ENCODE measurements at regions not wholly inside any gene's neighbourhood (a gene's known extent, or its start where the extent isn't known, plus 50 kb on each side); places are given as distances from the start of the nearest gene placed in this dataset.
A peak's percentile ranks its signal among the peaks of the same experiment; 100 is the strongest.

DNA sequence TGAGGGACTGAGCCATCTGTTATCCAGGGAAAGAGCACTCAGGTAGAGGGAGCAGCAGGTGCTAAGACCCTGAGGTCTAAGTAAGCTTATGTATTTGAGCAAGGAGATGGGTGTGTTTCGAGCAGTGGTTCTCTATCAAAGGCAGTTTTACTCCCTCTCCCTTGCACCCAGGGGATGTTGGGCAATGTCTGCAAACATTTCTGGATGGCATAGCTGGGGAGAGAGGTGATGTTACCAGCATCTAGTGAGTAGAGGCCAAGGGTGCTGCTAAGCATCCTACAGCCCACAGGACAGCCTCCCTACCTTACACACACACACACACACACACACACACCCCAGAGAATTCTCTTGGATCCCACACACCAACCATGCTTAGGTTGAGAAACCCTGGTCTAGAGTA lies 221.0 kb upstream of the PWP1 start:
- no peak for FAIRE-seq
- DNase-seq (ENCODE audit: low spot score), result no peak

DNA sequence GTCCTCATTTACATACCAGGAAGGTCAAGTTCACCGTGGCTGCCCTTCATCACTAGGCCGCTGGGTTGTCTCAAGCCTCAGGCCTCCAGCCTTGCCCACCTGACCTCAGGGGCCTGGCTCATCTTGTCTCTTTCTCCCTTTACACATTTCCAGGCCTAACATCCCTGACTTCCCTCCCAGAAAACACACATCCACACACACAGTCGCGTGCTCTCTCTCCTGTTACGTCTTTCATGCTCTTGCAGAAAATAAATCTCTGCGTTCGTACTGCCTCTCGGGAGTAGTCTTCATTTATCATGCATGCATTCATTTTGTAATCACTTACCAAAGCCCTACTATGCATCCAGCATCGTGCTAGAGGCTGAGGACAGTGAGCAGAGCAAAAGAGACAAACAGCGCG lies 220.0 kb upstream of the PWP1 start:
- no peak for FAIRE-seq
- DNase-seq (ENCODE audit: low spot score), result no peak

DNA sequence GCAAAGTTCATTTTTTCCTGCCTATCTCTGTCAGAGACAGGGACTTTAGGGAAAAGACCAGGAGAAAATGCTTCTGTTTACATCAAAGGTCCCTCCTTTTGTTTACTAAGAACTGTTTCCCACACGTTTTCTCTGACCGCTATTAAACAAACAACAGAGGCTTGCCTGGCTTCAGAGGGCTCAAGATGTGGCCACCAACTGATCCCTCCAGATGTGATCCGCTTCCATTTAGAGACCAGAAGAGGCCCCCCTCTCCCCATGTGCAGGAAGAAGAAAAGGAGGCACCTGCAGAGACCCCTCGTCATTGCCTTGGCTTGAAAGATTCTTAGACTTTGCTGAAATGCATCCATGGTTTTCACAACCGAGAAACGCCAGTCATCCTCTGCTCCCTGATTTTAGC lies 217.9 kb upstream of the PWP1 start:
- FAIRE-seq (no peak), DNase-seq (ENCODE audit: low spot score) (no peak)

DNA sequence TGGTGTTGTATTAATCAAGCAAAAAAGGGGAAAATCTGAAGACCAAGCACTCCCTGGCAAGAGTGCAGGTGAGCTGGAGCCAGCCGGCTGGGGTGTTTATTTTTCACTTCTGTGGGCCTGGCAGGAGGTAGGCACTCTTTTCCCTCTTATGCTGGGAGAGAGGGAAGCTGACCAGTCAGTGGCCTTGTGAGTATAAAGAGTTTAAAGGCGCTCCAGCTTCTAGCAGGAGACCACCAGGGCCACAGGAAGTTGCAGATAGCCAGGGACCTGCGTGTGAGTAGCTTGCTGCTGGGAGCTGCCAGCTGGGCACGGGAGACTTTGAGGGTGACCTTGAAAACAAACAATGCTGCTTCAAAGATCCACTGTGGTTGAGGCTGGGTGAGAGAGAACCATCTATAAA lies 217.4 kb upstream of the PWP1 start:
- FAIRE-seq, result no peak
- no peak for DNase-seq (ENCODE audit: low spot score)

DNA sequence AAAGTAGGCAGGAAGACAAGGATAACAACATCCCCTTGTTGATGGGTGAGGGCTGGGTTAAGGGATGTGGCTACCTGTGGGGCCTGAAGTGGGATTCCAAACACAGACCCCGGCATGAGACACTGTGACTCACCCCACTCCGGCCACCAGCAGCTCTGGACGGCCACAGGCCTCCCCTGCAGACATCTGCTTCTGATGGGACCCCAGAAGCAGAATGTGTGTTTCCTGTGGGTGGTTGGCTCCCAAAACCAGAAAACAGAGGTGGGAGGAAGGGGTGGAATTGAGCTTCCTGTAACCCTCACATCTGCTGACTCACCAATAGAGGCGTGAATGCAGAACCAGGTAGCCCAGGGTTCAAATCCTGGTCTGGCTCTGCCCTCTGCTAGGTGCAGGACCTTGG lies 216.6 kb upstream of the PWP1 start:
- DNase-seq (ENCODE audit: low spot score) (no peak), FAIRE-seq (no peak)

DNA sequence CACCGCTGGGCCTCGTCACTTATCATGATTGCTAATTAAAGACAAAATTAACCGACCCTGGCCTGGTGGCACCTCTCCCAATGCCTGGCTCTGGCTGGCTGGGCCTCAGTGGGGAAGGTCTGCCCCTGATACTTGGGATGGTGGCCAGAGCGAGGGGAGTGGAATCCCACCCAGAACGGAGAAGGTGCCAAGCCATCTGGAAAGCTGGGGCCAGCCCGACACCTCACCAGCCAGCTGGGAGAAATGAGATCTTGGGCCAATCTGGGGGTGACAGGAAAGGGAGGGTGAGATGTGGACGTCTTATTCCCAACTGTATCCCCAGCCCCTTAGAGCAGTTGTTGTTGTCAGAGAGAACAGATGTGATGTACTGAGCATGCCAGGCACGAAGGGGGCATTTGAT lies 215.0 kb upstream of the PWP1 start:
- DNase-seq (ENCODE audit: low spot score) (no peak), FAIRE-seq (no peak)

DNA sequence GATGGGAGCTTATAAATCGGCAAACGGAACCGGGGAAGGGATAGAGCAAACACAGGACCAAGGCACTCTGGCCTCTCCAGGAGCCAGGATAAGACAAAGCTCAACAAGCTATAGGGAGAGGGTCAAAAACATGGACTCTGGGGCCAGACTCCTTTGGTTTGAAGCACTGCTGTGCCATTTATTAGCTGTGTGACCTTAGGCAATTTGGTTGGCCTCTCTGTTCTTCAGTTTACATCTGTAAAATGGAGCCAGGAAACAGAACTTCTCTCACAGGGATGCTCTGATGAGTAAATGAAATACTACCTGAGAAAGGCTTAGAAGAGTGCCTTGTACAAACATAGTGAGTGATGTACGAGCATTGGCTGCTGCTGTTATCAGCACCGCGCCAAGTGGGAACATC lies 213.3 kb upstream of the PWP1 start:
- DNase-seq (ENCODE audit: low spot score) (no peak), FAIRE-seq (no peak)

DNA sequence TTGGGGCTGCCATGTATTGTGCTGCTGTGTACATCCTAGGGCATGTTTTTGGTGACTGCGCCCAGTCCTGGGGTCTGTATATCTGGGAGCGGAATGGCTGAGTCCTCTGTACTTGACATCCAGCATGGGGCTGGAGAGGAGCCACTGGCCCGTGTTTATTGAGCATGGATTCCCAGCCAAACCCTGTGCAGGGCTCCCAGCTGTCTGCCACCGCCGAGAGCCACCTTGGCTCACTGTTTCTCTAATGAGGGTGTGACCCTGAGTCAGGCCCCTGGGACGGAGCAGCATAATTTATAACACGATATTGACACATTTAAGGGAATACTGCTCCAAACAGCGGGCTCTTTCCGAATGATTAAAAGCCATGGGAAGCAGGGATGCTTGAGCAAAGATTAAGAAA lies 211.5 kb upstream of the PWP1 start:
- DNase-seq (ENCODE audit: low spot score) (no peak), FAIRE-seq (no peak)

DNA sequence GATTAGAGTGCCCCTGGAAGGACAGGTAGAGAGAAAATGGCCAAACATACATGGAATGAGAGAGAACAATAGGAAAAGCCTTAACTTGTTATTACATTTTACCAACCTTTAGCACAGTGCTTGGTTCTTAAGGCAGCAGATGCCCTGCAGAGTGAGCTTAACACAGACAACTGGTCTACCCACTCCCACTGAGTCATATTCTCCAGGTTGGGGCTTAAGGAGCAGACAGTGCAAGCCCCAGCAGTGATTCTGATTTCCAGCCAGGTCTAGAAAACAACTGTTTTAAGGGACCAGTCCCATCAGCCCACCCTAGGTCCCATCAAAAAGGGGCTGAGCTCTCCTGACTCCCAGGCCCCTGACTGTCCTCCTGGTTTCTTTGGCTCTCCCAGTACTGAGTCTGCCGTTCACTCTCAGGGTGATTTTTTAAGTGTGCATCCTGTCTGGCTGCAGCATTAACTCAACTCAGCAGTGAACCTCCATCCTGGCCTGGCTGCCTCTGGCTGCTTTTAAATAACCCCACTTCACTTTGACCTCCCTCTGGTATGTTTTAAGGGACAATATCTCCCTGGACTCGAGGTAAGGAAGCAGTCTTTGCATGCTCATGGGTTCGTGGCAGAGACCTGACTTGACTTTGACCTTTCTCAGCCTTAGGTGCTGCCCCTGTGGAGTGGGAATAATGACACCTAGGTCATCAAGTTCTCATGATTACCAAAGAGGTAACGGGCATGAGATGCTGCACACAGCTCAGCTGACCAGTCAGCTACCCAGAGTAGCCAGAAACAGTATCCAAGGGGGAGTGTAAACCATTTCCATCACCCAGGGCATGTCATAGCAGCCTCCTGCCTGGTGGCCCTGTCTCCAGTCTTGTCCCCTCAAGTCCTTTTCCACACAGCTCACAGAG lies 210.7 kb upstream of the PWP1 start:
- FAIRE-seq (no peak), DNase-seq (ENCODE audit: low spot score) (no peak)

DNA sequence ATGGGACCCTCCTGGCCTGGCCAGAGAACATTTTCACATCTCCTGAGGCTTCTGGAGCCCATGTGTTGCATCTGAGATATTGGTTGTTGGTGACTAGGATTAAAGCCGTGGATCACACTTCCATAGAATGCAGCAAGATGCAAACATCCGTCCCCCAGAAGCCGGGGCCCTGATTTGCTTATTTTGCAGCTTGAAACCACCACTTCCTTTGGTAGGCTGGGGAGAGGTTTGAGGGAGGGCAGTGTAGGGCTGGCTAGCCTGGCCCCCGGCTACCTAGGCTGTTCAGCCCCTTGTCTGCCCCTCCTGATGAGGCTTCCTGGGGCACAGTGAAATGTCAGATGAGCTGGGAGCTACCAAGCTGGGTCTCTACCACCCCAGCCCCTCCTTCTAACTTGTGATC lies 209.7 kb upstream of the PWP1 start:
- no peak for DNase-seq (ENCODE audit: low spot score)
- FAIRE-seq, result no peak

DNA sequence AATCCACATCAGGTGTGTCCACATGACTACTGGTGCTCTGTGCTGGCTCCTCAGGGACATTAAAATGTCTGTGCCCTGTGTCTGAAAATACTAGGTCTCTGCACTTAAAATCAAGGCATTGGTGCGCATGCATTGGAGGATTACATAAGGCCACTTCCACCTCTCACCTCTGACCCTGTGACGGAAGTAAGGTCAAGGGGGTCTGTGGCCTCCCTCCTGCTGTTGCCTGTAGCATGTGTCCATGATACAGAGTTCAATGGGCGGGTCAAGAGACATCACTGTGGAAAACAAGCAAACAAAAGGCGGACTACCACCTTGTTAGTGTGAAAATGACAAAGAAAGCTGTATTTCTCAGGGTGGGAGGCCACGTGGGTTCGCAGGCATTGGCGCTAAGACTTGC lies 208.6 kb upstream of the PWP1 start:
- FAIRE-seq (no peak), DNase-seq (ENCODE audit: low spot score) (no peak)

DNA sequence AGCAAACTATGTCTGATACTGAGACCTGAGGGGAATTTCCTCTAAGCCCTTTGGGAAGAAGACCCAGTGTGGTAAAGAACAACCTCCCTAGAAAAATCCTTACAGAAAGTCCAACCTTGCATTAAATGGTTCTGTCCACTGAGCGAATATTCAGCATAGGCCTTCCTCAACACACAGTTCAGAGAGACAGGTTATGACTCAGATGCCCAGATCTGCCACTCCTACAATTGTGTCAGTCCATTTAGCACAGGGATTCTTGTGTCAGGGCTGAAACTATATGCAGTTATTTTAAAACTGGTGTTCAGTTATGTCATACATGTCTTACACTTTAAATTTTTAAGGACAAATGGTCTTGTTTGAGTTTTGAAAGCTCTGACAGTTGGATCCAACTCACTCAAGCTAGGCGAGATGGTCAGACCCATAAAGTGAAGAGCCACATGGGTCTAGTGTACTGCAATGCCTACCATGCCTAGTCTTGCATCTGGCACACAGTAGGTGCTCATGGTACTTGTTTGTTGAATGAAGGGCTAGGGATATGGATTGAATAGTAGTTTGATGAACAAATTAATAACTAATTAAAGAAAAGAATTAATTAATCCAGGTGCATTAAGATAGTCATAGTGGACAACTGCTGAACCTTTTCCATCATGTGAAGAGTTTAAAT lies 207.5 kb upstream of the PWP1 start:
- FAIRE-seq (no peak), DNase-seq (ENCODE audit: low spot score) (peak; percentile 9)

DNA sequence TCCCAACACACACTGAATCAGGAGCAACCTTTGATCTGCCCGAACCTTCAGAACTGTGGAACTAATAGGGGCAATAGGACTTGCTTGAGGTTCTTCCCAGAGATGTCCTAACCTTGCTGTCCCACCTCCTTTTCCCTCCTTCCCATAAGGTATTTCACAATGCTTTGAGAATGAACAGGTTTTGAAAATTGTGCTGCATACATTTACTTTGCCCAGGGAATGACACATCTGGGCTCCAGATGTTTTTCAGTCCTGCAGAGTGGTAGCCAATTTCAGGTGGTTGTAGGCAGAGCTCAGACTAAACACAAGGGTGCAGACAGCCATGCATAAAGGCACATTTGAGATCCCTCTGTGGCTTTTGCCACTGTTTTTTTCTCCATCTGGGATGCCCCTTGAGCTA lies 206.7 kb upstream of the PWP1 start:
- DNase-seq (ENCODE audit: low spot score) (no peak), FAIRE-seq (no peak)

DNA sequence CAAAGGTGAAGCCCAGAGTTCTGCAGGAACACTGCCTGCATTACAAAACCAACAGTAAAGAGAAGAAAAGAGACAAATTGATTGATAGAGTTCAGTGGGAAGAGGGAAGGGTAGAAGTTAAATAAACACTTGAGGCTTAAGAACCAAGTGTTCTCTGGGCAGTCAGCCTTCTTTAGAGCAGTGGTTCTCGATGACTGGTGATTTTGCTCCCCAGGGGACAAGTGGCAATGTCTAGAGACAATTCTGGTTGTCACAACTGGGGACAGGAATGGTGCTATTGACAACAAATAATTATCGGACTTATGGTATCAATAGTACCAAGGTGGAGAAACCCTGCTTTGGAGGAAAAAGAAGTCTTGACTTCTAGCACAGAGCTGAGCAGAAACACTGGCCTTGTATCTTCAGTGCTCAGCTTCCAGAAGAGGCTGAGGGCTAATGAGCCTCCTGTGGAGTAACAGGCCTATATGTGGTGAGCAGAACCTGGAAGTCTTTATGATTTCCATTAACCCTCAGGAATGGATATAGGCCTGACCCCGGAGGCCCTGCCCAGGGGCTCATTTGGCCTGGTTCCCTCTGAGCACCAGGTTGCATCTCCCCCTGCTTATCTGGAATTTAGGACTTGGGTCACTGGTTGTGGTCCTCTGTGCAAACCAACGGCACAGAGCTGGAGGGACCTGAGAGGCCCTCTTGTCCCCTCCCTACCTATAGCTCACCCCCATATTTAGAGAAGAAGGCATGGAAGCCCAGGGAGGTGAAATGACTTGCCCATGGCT lies 204.6 kb upstream of the PWP1 start:
- DNase-seq (ENCODE audit: low spot score) (no peak), FAIRE-seq (no peak)

DNA sequence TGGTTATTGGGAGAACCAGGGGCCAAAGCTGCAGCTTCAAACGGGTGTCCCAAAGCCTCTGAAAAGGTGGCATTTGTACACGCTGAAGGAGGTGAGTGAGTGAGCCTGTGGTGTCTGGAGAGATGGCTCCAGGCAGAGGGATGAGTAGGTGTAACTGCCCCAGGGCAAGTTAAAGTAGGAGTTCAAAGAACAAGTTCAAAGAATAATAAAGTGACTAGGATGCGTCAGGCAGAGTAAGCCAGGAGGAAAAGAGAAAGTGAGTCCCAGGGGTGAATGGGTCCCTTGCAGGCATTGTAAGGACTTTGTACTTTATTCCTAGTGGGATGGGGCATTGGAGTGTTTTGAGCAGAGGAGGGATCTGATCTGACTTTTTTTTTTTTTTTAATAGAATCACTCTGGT lies 201.4 kb upstream of the PWP1 start:
- DNase-seq (ENCODE audit: low spot score), result no peak
- FAIRE-seq, result no peak

DNA sequence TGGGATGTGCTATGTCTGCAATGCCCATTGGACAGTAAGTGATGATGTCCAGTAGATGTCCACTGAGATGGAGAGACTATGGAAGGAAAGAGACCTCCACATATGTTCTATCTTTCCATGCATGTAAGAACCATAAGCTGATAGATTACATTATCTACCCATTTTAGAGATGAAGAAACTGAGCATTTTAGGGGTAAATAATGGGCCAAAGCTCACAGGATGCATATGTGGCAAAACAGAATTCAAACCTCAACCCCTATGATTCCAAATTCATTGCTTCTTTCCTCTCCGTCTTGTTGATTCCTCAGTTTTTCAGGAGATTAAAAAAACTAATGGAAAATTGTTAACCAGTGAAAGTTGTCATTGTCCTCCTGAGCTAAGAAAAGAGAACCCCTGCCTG lies 200.7 kb upstream of the PWP1 start:
- FAIRE-seq (no peak), DNase-seq (ENCODE audit: low spot score) (no peak)

DNA sequence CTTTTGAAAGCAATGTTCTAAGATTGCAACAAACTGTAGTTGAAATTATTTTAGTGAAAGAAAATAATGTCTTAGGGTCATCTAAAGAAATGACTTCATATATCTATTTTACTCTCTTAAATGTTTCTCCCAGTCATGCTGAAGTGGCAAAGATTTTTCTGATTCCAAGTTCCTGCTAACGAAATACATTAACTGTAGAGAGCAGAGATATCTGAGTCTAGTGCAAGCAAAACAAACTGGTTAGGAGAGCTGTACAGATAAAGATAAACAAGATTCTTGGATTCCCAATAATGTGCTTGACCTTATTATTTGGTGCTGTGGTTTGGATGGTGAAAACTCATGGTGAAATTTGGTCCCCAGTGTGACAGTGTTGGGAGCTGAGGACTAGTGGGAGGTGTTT lies 199.9 kb upstream of the PWP1 start:
- FAIRE-seq, result no peak

DNA sequence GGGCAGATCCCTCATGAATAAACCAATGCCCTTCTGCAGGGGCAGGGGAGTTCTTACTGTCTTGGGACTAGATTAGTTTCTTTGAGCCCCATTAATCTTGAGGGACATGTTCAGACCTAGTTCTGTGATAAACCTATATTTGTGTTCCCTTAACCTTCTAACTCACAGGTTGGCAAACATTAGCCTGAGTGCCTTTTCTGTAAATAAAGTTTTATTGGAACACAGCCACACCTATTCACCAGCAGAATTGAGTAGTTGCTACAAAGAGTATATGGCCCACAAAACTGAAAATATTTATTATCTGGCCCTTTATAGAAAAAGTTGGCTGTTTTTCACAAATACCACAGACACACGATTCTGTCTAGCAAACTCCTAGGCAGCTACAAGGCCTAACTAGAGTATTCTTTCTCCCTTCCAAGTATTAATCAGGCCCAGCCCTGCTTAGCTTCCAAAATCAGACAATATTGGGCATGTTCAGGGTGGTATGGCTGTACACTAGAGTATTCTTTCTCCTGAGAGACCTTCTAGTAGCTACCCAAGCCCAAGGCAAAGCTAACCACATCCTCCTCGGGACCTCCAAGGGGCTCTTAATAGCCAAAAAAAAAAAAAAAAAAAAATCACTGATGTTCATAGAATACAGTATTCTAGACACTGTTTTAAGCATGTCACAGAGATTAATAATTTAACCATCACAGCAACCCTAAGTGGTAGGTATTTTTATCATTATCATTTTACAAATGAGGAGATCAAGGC lies 199.3 kb upstream of the PWP1 start:
- FAIRE-seq, result no peak

More for the DNA sequence above, 199.9 kb upstream of the PWP1 start:
- DNase-seq (ENCODE audit: low spot score), result no peak

DNA sequence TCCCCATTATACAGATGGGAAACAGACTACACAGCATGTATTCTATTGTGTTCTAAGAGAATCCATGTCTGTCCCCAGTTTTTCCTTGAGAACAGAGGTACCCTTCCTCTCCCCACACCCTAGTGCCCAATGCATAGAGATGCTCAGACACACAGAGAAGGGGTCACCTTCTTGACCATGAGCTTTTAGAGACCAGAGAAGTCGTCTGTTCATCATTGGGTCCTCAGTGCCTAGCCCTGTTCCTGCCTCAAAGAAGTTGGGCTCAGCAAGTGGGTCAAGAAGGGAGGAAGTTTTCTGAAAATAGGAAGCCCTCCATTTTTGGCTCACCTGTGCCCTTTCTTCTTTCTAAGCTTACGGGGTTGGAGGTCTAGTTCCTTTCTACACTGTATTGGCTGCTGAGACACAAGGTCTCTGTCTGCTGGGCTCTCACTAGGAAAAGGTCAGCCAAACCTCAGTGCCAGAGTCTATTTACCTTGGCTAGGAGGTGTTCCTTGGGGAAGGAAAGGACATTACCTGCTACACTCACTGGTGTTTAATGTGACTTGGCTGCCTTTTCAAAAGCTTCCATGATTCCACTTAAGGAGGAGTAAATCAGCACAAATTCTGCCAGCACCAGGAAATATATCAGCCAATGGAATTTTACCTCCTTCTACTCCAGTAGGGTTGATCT lies 198.5 kb upstream of the PWP1 start:
- DNase-seq (ENCODE audit: low spot score), result no peak
- no peak for FAIRE-seq

More for the DNA sequence above, 199.3 kb upstream of the PWP1 start:
- DNase-seq (ENCODE audit: low spot score), result no peak

DNA sequence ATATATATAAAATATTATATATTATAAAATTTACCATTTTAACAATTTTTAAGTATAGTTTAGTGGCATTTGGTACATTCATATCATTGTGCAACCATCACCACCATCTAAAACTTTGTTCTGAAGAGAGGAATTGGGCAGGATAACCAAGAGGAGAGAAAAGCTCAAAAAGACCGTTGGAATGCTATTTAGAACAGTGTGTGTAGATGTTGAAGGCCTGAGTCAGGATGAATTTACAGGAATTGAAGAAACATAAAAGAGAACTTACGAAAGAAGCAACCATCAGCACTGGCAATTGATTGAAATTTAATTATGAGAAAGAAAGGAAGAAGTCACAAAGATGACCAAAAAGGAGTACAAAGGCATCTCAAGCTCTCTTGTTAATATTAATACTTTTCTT lies 196.9 kb upstream of the PWP1 start:
- DNase-seq (ENCODE audit: low spot score), result no peak

DNA sequence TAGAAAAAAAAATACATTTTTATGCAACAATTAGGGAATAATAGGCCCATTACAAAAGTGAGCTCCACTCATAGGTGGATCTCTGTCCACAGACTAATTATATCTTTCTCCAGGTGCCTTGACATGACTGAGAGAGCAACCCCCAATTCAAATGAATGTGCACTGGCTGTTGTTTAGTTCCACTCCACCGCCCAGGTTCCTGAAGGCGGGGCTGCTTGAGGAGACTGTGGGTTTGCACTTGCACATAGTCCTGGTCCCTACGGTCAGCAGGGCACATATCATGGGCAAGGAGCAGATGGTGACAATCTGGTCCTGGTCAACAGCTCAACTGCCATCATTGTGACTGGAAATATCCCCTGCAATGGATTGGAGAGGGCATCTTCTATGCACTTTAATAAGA lies 195.6 kb upstream of the PWP1 start:
- DNase-seq (ENCODE audit: low spot score) (no peak), FAIRE-seq (no peak)

More for the DNA sequence above, 196.9 kb upstream of the PWP1 start:
- no peak for FAIRE-seq

All from RCC 7860 (cell line).